IMR-90 (cell line): ENCODE measurements at regions not wholly inside any gene's neighbourhood (a gene's known extent, or its start where the extent isn't known, plus 50 kb on each side); places are given as distances from the start of the nearest gene placed in this dataset.

Experiments
- ATAC-seq: fragments of 200-7000 bp; cut with Tn5 transposase; 2 replicates; pipeline ENCODE4 v1.9.1; 2020; ENCODE audit warnings: low read depth, mild to moderate bottlenecking, moderate library complexity
- BruUV-seq: library from RNA; stranded (reverse); fragments of 400-500 nt; replicated peaks from 2 replicates; lab custom pipeline; 2021; lab: Mats Ljungman, UMichigan
- CTCF ChIA-PET: fragments of 300-600 bp; formaldehyde crosslinking; extraction: SDS; loops from one replicate; lab custom pipeline; 2021; ENCODE audit warnings: antibody characterized with exemption; lab: Yijun Ruan, JAX
- POLR2A ChIA-PET: fragments of 300-600 bp; sonication (Branson Sonifier 250); formaldehyde crosslinking; loops from one replicate; lab custom pipeline; 2022; ENCODE audit warnings: antibody characterized with exemption; ENCODE audit not compliant: unreplicated experiment; lab: Charles Lee
- DNase-seq: peaks from one replicate; pipeline ENCODE4 v3.0.0; 2013
- H2AFZ ChIP-seq: replicated peaks from 2 replicates; pipeline ENCODE3; 2013; ENCODE audit warnings: low read length, mild to moderate bottlenecking; ENCODE audit not compliant: poor library complexity
- H2AK5ac ChIP-seq: 2 replicates; pipeline ENCODE4 v1.6.1; 2013; ENCODE audit warnings: low read depth, low read length, inconsistent platforms
- H2AK9ac ChIP-seq: replicated peaks from 2 replicates; pipeline ENCODE3; 2013; ENCODE audit warnings: mild to moderate bottlenecking, low read depth, low read length, moderate library complexity; ENCODE audit not compliant: poor library complexity
- H2BK120ac ChIP-seq: 2 replicates; pipeline ENCODE4 v1.6.1; 2013; ENCODE audit warnings: low read depth, low read length, inconsistent platforms
- H2BK15ac ChIP-seq: 3 replicates; pipeline ENCODE4 v1.6.1; 2013; ENCODE audit warnings: low read depth, low read length, inconsistent platforms
- H2BK20ac ChIP-seq: 2 replicates; pipeline ENCODE4 v1.6.1; 2013; ENCODE audit warnings: low read depth, mild to moderate bottlenecking, inconsistent platforms, low read length, moderate library complexity
- H2BK5ac ChIP-seq: 2 replicates; pipeline ENCODE4 v1.6.1; 2013; ENCODE audit warnings: mild to moderate bottlenecking, low read depth, low read length, inconsistent platforms; ENCODE audit not compliant: poor library complexity, severe bottlenecking
- H3K14ac ChIP-seq: replicated peaks from 2 replicates; pipeline ENCODE4 v1.6.1; 2013; ENCODE audit warnings: low read depth, low read length, inconsistent platforms
- H3K18ac ChIP-seq: 2 replicates; pipeline ENCODE4 v1.6.1; 2013; ENCODE audit warnings: low read depth, low read length, control low read depth
- H3K23ac ChIP-seq: 2 replicates; pipeline ENCODE4 v1.6.1; 2013; ENCODE audit warnings: low read depth, low read length, inconsistent platforms
- H3K27ac ChIP-seq: 2 replicates; pipeline ENCODE4 v1.5.1; 2013; ENCODE audit warnings: mild to moderate bottlenecking, control low read depth, low read length; ENCODE audit not compliant: insufficient read depth
- H3K27me3 ChIP-seq: 2 replicates; pipeline ENCODE4 v1.6.1; 2013; ENCODE audit warnings: low read length; ENCODE audit not compliant: control insufficient read depth, insufficient read depth
- H3K36me3 ChIP-seq: 2 replicates; pipeline ENCODE4 v1.6.1; 2013; ENCODE audit warnings: low read length, mixed read lengths; ENCODE audit not compliant: control insufficient read depth, insufficient read depth
- H3K4ac ChIP-seq: 2 replicates; pipeline ENCODE4 v1.6.1; 2013; ENCODE audit warnings: low read depth, low read length, inconsistent platforms
- H3K4me1 ChIP-seq: 2 replicates; pipeline ENCODE4 v1.6.1; 2013; ENCODE audit warnings: low read length, mixed read lengths; ENCODE audit not compliant: control insufficient read depth, insufficient read depth
- H3K4me2 ChIP-seq: 2 replicates; pipeline ENCODE4 v1.6.1; 2013; ENCODE audit warnings: low read depth, mild to moderate bottlenecking, control low read depth, low read length, moderate library complexity
- H3K4me3 ChIP-seq: 2 replicates; pipeline ENCODE4 v1.5.1; 2013; ENCODE audit warnings: low read depth, mild to moderate bottlenecking, control low read depth, low read length, moderate library complexity; ENCODE audit not compliant: insufficient read depth
- H3K56ac ChIP-seq: 2 replicates; pipeline ENCODE4 v1.6.1; 2013; ENCODE audit warnings: low read length, inconsistent platforms; ENCODE audit not compliant: insufficient read depth; ENCODE audit errors: extremely low read depth
- H3K79me1 ChIP-seq, 2 experiments: 2 replicates each; pipeline ENCODE4 v1.6.1; 2013; ENCODE audit warnings: low read length in 2 of 2, inconsistent platforms in 1 of 2, low read depth in 1 of 2
- H3K9ac ChIP-seq: 2 replicates; pipeline ENCODE4 v1.6.1; 2013; ENCODE audit warnings: low read depth, low read length, control low read depth
- H3K9me1 ChIP-seq: 2 replicates; pipeline ENCODE4 v1.6.1; 2013; ENCODE audit warnings: low read length, inconsistent platforms; ENCODE audit not compliant: insufficient read depth
- H3K9me3 ChIP-seq: 2 replicates; pipeline ENCODE4 v1.6.1; 2013; ENCODE audit warnings: low read length; ENCODE audit not compliant: control insufficient read depth, insufficient read depth
- H4K20me1 ChIP-seq: 2 replicates; pipeline ENCODE4 v1.6.1; 2013; ENCODE audit warnings: low read length, inconsistent platforms; ENCODE audit not compliant: insufficient read depth
- H4K5ac ChIP-seq: 2 replicates; pipeline ENCODE4 v1.6.1; 2013; ENCODE audit warnings: mild to moderate bottlenecking, low read depth, low read length, control low read depth
- H4K8ac ChIP-seq, 2 experiments: 2 replicates each; pipeline ENCODE4 v1.6.1; 2013; ENCODE audit warnings: low read depth in 2 of 2, low read length in 2 of 2, control low read depth in 1 of 2, inconsistent platforms in 1 of 2
- H4K91ac ChIP-seq: 2 replicates; pipeline ENCODE4 v1.6.1; 2013; ENCODE audit warnings: low read depth, low read length, inconsistent platforms; ENCODE audit not compliant: insufficient read depth
- BHLHE40 ChIP-seq: fragments of 150-350 bp; IDR thresholded peaks from 2 replicates; pipeline ENCODE4 v1.6.1; 2016; ENCODE audit warnings: mild to moderate bottlenecking, low read depth, low read length
- CEBPB ChIP-seq: IDR thresholded peaks from 2 replicates; pipeline ENCODE4 v1.6.1; 2012; ENCODE audit warnings: low read depth, low read length, improper control_type of control experiment
- CTCF ChIP-seq: conservative IDR thresholded peaks from 2 replicates; pipeline ENCODE4 v1.5.1; 2012; ENCODE audit warnings: mild to moderate bottlenecking, low read depth, low read length, improper control_type of control experiment
- ELK1 ChIP-seq: fragments of 150-350 bp; IDR thresholded peaks from 2 replicates; pipeline ENCODE4 v1.6.1; 2016; ENCODE audit warnings: low read depth, mild to moderate bottlenecking, low read length, moderate library complexity, borderline replicate concordance
- FOS ChIP-seq: fragments of 150-350 bp; IDR thresholded peaks from 2 replicates; pipeline ENCODE4 v1.6.1; 2016; ENCODE audit warnings: low read depth, low read length
- MAZ ChIP-seq: IDR thresholded peaks from 2 replicates; pipeline ENCODE4 v1.6.1; 2012; ENCODE audit warnings: low read depth, mild to moderate bottlenecking, low read length, improper control_type of control experiment, moderate library complexity, borderline replicate concordance
- MXI1 ChIP-seq: IDR thresholded peaks from 2 replicates; pipeline ENCODE4 v1.6.1; 2012; ENCODE audit warnings: low read depth, mild to moderate bottlenecking, low read length, moderate library complexity, borderline replicate concordance
- POLR2A ChIP-seq: IDR thresholded peaks from 2 replicates; pipeline ENCODE4 v1.6.1; 2012; ENCODE audit warnings: mild to moderate bottlenecking, low read depth, low read length
- RAD21 ChIP-seq: IDR thresholded peaks from 2 replicates; pipeline ENCODE4 v1.6.1; 2012; ENCODE audit warnings: low read length, improper control_type of control experiment
- RCOR1 ChIP-seq: IDR thresholded peaks from 2 replicates; pipeline ENCODE4 v1.6.1; 2012; ENCODE audit warnings: mild to moderate bottlenecking, low read length, improper control_type of control experiment; ENCODE audit not compliant: insufficient replicate concordance
- RFX5 ChIP-seq: IDR thresholded peaks from 2 replicates; pipeline ENCODE4 v1.8.0; 2012; ENCODE audit warnings: low read depth, mild to moderate bottlenecking, low read length, moderate library complexity
- SMC3 ChIP-seq: fragments of 150-350 bp; IDR thresholded peaks from 2 replicates; pipeline ENCODE4 v1.6.1; 2016; ENCODE audit warnings: low read depth, mild to moderate bottlenecking, antibody characterized with exemption, low read length, moderate library complexity
- USF2 ChIP-seq: fragments of 150-350 bp; IDR thresholded peaks from 2 replicates; pipeline ENCODE4 v1.6.1; 2017; ENCODE audit warnings: mild to moderate bottlenecking, antibody characterized with exemption, low read length, low read depth
- WGBS, 2 experiments: methylation state at CpG; one replicate each; pipeline versions ENCODE4 v1.1.5 to v1.1.7; 2013; ENCODE audit warnings: missing lambda C conversion rate in 2 of 2; ENCODE audit not compliant: insufficient read length in 1 of 2; ENCODE audit errors: extremely low coverage in 2 of 2; 5-methylcytosine and 5-hydroxymethylcytosine counted together
- dilution Hi-C: fragments of 300-500 bp; cut with HindIII; formaldehyde crosslinking; loops from one replicate; pipeline ENCODE4 v1.14.3; 2018; ENCODE audit warnings: low sequenced_read_pairs; ENCODE audit not compliant: unreplicated experiment
- in situ Hi-C: fragments of 300-500 bp; cut with MboI; formaldehyde crosslinking; loops from 3 replicates; pipeline ENCODE4 v1.14.3; 2019; ENCODE audit warnings: low sequenced_read_pairs, inconsistent platforms, mixed read lengths
- intact Hi-C: fragments of 100-400 bp; cut with micrococcal nuclease; formaldehyde crosslinking; loops from 2 replicates; pipeline ENCODE4 v1.10.0; 2022

- Histone ChIP-seq H3K4me3 (no peak overlapping the region), H3K4me2 (no peak overlapping the region), H3K9ac (no peak overlapping the region), H3K27me3 (no peaks in the 10 kb centered on the region), H3K27ac (no peak overlapping the region), H2BK15ac (no peak overlapping the region), H4K8ac (no peak overlapping the region), H2BK5ac (no peak overlapping the region), H2AK5ac (no peak overlapping the region), H2BK20ac (no peak overlapping the region), H3K4ac (no peak overlapping the region), H3K56ac (no peak overlapping the region), H3K18ac (no peak overlapping the region), H3K79me1 (no peaks in the 10 kb centered on the region), H3K4me1 (no peaks in the 10 kb centered on the region), H2AK9ac (no peak overlapping the region), H3K23ac (no peak overlapping the region), H4K91ac (no peak overlapping the region), H3K9me1 (no peaks in the 10 kb centered on the region), H3K36me3 (no peaks in the 10 kb centered on the region), H3K14ac (no peak overlapping the region), H4K20me1 (no peaks in the 10 kb centered on the region), H4K5ac (no peak overlapping the region), H2BK120ac (no peak overlapping the region), H3K9me3 (peaks cover 14% of the 10 kb centered on the region), H2AFZ (no peak overlapping the region)
- intact Hi-C loops = no loop called here
- no TSS peak for BruUV-seq
- WGBS, 2 experiments = no CpG with 5 or more reads among the region's 1 CpG
- DNase-seq (no peak), ATAC-seq (no peak)
- dilution Hi-C loops = no loop called here
- POLR2A ChIA-PET = no interaction called here
- in situ Hi-C loops = no loop called here
- CTCF ChIA-PET = no interaction called here
- TF ChIP-seq ELK1 (no peak), RAD21 (no peak), SMC3 (no peak), RFX5 (no peak), MXI1 (no peak), POLR2A (no peak), RCOR1 (no peak), BHLHE40 (no peak), FOS (no peak), MAZ (no peak), USF2 (no peak), CTCF (no peak), CEBPB (no peak)
Observed at GRCh38 chr21:20151741-20152140, 846.5 kb upstream of the NCAM2 start.
